ENCODE measurements at regions not wholly inside any gene's neighbourhood (a gene's known extent, or its start where the extent isn't known, plus 50 kb on each side); places are given as distances from the start of the nearest gene placed in this dataset.

DNA sequence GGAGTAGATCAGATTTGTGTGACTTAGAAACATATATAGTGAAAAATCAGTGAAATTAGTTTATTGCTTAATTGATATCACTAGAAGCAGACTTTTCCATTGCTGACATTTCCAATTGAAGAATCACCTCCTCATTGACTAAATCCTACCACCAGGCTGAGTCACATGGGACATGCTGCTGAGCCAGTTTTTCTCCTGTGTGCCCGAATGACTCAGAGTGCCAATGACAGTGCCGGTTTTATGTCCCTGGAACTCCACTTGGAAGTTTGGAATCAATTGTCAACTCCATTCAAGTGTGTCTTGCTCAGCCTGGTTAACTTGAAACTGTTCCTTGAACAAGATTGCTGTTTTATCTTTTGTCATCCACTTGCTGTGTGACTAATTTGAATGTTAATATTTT lies 316.1 kb upstream of the PRDM1 start:
- DNase-seq (no peak), ATAC-seq (no peak)
- no peaks in the 10 kb centered on the region for H3K27me3 ChIP-seq (ENCODE audit: low read depth)
- H3K4me1 ChIP-seq = no peaks in the 10 kb centered on the region
- H3K36me3 ChIP-seq = no peaks in the 10 kb centered on the region
- intact Hi-C loops (cut with DNase I) = no loop called here
- TF ChIP-seq, protein P1, sequence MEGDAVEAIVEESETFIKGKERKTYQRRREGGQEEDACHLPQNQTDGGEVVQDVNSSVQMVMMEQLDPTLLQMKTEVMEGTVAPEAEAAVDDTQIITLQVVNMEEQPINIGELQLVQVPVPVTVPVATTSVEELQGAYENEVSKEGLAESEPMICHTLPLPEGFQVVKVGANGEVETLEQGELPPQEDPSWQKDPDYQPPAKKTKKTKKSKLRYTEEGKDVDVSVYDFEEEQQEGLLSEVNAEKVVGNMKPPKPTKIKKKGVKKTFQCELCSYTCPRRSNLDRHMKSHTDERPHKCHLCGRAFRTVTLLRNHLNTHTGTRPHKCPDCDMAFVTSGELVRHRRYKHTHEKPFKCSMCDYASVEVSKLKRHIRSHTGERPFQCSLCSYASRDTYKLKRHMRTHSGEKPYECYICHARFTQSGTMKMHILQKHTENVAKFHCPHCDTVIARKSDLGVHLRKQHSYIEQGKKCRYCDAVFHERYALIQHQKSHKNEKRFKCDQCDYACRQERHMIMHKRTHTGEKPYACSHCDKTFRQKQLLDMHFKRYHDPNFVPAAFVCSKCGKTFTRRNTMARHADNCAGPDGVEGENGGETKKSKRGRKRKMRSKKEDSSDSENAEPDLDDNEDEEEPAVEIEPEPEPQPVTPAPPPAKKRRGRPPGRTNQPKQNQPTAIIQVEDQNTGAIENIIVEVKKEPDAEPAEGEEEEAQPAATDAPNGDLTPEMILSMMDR (IDR thresholded peaks at IDR 0.05) = no peak
- peaks cover 7% of the 10 kb centered on the region for H3K9me3 ChIP-seq
- no peak overlapping the region for H3K27ac ChIP-seq
- no peak overlapping the region for H3K4me3 ChIP-seq

DNA sequence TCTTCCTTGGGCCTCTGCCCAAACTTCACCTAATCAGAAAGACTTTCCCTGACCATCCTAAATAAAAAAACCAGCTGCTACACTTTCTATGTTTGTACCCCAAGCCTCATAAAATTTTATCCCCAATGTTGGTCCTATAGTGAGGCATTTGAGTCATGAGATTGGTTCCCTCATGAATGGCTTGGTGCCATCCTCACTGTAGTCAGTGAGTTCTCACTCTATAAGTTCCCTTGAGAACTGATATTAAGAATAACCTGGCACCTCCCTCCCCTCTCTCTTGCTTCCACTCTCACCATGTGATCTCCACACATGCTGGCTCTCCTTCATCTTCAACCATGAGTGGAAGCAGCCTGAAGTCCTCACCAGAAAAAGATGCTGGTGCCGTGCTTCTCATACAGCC lies 316.9 kb upstream of the PRDM1 start:
- TF ChIP-seq, protein P1 (IDR thresholded peaks at IDR 0.05) = no peak
- Histone ChIP-seq H3K9me3 (no peaks in the 10 kb centered on the region), H3K27ac (no peak overlapping the region), H3K4me3 (no peak overlapping the region), H3K36me3 (no peaks in the 10 kb centered on the region), H3K4me1 (no peaks in the 10 kb centered on the region), H3K27me3 (ENCODE audit: low read depth) (no peaks in the 10 kb centered on the region)
- intact Hi-C loops (cut with DNase I) = no loop called here
- ATAC-seq (no peak), DNase-seq (no peak)

DNA sequence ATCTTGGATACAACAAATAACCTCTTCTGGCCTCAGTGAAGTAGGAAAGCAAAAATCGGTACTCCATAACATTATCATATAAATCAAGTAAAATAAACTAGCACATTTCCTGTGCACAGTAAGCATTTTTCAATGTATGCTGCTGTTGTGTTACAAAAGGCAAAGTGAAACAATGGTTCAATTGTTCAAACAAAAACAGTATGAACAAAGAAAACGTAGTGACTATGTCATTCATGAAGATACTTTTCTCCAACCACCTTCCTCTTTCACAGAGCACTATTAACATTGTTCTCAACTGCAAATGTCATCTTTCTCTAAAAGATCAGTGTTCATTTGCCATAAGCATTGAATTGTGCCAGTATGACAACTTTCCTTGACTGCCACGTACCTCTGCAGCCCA lies 318.6 kb upstream of the PRDM1 start:
- no peaks in the 10 kb centered on the region for H3K9me3 ChIP-seq
- no peak overlapping the region for H3K27ac ChIP-seq
- ATAC-seq = no peak
- no peaks in the 10 kb centered on the region for H3K4me1 ChIP-seq
- no peak overlapping the region for H3K4me3 ChIP-seq
- DNase-seq = no peak
- TF ChIP-seq, protein P1 (IDR thresholded peaks at IDR 0.05) = no peak
- intact Hi-C loops (cut with DNase I) = no loop called here
- H3K36me3 ChIP-seq = no peaks in the 10 kb centered on the region
- H3K27me3 ChIP-seq (ENCODE audit: low read depth) = no peaks in the 10 kb centered on the region

DNA sequence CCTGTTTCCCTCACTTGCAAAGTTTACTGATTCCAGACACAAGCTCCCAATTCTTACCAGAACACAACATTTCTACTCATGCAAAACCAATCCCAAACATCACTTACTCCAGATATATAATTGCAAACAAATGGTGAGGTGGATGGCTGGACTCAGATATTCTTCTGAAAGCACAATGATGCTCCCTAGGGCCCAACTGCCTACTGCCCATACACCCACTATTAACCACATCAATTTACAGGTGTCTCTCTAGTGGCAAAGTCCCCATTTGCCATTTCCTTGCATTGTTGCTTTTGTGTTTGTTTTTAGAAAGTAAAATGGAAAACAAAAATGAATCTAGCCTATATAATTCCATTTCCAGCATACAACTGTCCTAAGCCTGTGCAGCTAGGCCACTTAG lies 320.9 kb upstream of the PRDM1 start:
- DNase-seq (no peak), ATAC-seq (no peak)
- Histone ChIP-seq H3K4me3 (no peak overlapping the region), H3K27me3 (ENCODE audit: low read depth) (no peaks in the 10 kb centered on the region), H3K27ac (no peak overlapping the region), H3K4me1 (no peaks in the 10 kb centered on the region), H3K36me3 (no peaks in the 10 kb centered on the region), H3K9me3 (no peaks in the 10 kb centered on the region)
- intact Hi-C loops (cut with DNase I) = no loop called here
- TF ChIP-seq, protein P1 (IDR thresholded peaks at IDR 0.05) = no peak

DNA sequence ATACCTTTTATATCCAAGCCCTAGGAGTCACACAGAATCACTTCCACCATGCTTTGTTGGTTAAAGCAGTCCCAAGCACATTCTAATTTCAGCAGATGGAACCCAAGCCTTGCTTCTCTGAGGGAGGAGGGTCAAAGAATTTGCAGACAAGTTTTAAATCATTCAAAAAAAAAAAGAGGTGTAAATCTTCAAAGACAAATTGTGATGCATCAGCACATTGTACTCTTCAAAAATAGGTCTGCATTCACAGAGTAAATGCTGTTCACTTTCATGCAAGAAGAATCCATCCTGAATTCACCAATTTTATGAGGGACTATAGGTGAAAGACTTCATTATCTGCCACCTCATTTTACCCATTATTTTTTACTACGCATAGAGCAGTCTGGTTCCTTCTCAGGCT lies 321.8 kb upstream of the PRDM1 start:
- H3K27ac ChIP-seq = no peak overlapping the region
- no peaks in the 10 kb centered on the region for H3K27me3 ChIP-seq (ENCODE audit: low read depth)
- no peak for ATAC-seq
- H3K36me3 ChIP-seq = no peaks in the 10 kb centered on the region
- intact Hi-C loops (cut with DNase I) = no loop called here
- TF ChIP-seq, protein P1 (IDR thresholded peaks at IDR 0.05) = no peak
- H3K9me3 ChIP-seq = no peaks in the 10 kb centered on the region
- no peak overlapping the region for H3K4me3 ChIP-seq
- no peaks in the 10 kb centered on the region for H3K4me1 ChIP-seq
- DNase-seq = no peak

DNA sequence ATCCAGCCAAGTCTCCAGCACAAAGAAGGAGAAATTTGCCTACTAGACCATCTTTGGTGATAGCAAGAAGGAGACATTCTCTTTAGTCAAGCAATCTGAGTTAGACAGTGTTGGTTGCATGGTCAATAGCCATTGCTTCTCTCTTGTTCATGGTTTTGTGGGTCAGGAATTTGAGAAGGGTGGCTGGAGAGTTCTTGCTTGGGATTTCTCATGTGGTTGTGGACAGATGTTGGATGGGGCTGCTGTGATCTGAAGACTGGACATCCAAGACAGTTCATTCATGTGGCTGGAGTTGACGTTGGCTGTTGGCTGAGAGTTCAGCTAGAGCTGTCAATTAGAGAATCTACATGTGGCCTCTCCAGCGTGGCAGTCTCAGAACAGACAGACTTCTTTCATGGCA lies 322.3 kb upstream of the PRDM1 start:
- TF ChIP-seq, protein P1 (IDR thresholded peaks at IDR 0.05) = no peak
- Histone ChIP-seq H3K4me1 (no peaks in the 10 kb centered on the region), H3K36me3 (no peaks in the 10 kb centered on the region), H3K4me3 (no peak overlapping the region), H3K9me3 (no peaks in the 10 kb centered on the region), H3K27ac (no peak overlapping the region), H3K27me3 (ENCODE audit: low read depth) (no peaks in the 10 kb centered on the region)
- ATAC-seq (no peak), DNase-seq (no peak)
- intact Hi-C loops (cut with DNase I) = no loop called here

Measured in lower lobe of right lung (tissue), 2 donors.